HG02981 (cell line): ENCODE measurements at regions not wholly inside any gene's neighbourhood (a gene's known extent, or its start where the extent isn't known, plus 50 kb on each side); places are given as distances from the start of the nearest gene placed in this dataset.
"Not testable (repeated sequence)": the region's sequence is repeated elsewhere in the genome, so short reads cannot be mapped to it uniquely, and the experiment has no call there.

Experiments used
- ATAC-seq: cut with Tn5 transposase; IDR thresholded peaks from one replicate; pipeline ENCODE4 v1.9.1; 2021; ENCODE audit warnings: mild to moderate bottlenecking, moderate library complexity; ENCODE audit not compliant: unreplicated experiment

DNA sequence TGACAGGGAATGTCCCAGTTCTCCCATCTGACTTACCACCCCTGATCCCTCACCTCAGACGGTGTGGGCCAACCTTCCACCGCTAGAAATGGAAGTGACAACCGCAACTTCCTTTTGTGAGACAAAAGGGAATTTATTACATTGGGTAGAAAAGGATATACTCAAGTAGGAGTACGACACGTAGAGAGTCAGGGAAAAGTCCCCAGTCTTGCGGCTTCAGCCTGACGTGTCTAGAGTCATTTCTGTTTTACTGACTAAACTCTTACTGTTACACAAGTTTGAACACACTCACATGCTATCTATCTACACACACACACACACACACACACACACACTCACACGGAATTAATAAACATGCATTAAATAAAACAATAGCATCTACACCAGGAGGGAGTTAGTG, 178.9 kb downstream of the COPRS start:
- no peak for ATAC-seq

DNA sequence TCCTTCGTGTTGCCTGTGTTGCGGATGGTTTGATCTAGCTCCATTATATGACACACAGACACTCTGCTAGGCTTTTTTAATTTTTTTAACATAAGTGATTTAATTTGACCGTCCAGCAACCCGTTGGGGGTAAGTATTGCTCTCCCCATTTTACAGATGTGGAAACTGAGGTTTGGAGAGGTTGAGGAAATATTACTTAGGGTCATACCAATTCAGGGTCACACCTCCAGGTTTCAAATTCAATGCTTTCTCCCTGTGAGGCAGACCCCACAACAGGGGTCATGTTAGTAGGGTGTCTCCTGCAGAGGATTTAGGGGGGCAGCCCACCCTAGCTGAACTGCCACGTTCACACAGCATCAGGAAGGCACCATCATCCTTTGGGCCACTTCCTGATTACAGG, 179.4 kb downstream of the COPRS start:
- ATAC-seq: no peak

DNA sequence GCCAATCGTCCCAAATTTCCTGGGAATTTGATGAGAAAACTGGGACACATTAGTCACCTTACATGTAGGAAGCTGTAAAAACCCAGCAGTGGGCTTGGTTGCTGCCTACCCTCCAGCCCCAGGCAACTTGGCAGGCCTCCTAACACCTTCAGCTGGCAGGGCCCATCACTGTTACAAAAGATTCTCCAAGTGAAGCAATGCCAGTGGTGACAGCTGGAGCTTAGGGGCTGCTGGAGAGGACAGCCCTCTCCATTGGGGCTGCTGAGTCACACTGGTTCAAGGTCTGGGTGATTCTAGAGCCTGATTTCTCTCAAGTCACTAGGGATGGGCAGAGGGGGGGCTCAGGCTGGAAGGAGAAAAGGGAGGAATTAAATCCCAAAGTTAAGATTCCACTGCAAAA, 180.6 kb downstream of the COPRS start:
- ATAC-seq: no peak

DNA sequence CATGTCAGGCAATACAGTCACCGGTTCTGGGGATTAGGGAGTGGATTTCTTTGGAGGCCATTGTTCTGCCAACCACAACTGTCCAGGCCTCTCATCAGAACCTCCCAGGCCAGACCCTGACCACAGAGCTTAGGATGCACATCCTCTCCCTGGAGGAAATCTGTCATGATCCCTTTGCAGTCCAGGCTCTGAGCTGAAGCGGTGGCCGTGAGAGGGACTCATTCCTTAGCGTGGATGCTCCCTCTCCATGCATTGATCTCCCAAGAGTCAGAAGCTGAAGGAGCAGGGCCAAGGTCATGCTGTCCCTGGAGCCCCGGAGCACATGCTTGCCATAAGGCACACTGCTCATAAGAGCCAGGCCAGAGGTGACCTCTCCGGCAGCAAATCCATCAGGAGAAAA, 181.4 kb downstream of the COPRS start:
- ATAC-seq: no peak

DNA sequence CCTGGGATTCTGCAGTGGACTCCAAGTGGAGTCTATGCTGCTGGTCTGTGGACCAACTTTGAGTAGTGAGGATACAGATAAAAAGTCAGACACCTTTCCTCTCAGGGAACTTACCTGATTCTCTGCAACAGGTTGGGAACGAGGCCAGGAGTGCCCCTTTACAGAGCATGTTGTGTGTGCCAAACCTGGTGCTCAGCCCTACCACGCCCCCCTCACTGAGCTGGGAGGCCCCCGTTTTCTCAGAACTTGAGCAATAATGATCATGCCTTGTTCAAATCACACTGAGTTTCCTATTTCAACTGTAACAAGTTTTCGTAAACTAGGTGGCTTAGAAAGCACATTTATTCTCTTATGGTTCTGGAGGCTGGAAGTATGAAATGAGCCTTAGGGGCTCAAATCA, 182.0 kb downstream of the COPRS start:
- no peak for ATAC-seq

DNA sequence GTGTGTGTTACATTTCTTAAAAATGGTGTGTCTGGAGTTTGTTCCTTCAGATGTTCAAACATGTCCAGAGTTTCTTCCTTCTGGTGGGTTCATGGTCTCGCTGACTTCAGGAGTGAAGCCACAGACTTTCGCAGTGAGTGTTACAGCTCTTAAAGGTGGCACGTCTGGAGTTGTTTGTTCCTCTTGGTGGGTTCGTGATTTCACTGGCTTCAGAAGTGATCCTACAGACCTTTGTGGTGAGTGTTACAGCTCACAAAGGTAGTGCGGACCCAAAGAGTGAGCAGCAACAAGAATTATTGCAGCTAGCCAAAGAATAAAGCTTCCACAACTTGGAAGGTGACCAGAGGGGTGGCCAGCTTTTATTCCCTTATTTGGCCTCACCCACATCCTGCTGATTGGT, 183.7 kb downstream of the COPRS start:
- ATAC-seq: not testable (repeated sequence)

DNA sequence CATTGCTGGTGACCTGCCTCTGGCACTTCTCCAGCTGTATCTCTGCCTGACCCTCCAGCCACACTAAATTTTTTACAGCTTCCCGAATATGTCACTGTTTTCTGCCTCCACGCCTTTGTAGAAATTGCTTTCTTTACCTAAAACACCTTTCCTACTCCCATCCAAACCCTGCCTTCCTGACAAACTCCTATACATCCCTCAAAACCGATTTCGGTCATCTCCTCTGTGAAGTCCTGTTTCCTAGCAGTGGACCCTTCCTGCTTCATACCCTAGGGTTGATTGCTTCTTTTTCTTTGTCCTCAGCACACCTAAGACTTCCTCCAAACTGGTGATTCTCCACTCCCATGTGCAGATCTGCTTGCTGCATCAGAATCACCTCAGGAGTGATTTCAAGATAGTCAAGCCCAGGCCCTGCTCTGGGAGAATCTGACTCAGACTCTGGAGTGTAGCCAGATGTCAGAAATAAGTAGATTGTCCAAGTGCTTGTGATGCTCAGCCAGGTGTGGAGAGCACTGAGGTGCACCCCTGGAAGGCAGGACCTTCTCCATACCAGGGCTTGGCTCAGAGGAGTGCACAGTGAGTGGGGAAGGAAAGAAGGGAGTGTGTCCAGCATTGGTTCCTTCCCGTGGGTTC, 184.2 kb downstream of the COPRS start:
- ATAC-seq: no peak

DNA sequence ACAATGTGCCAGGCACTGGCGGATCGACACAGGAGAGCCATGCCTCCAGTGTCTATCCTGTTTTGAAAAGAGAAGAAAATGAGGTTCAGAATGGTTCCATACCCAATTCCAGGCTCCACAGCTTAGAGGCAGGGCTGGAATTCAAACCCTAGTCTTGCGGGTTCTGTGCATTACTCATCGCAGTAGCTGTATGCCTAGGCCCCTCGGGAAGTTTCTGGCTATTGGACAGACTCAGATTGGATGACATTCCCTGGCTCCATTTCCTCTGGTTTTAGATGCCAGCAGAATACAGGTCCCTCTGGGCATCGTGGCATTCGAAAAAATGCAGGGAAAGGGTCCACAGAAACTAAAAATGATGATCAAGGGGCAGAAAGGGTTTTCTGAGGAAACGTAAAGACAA, 184.7 kb downstream of the COPRS start:
- no peak for ATAC-seq

DNA sequence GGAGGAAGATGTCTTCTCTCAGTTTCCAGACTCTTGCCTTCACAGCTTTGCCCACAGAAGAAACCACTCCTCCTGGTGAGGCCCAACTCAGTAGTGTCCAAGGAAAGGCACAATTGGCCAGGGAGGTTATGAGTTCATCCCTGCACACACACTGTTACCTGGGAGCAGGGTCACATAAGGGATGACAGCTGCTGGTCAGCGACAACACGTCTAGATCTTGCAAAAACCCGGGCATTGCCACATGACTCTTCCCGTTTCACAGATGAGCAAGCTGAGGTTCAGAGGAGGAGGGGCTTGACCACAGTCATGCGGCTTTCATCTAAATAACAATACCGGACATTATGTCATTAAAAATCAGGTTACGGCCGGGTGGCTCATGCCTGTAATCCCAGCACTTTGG, 186.0 kb downstream of the COPRS start:
- no peak for ATAC-seq

DNA sequence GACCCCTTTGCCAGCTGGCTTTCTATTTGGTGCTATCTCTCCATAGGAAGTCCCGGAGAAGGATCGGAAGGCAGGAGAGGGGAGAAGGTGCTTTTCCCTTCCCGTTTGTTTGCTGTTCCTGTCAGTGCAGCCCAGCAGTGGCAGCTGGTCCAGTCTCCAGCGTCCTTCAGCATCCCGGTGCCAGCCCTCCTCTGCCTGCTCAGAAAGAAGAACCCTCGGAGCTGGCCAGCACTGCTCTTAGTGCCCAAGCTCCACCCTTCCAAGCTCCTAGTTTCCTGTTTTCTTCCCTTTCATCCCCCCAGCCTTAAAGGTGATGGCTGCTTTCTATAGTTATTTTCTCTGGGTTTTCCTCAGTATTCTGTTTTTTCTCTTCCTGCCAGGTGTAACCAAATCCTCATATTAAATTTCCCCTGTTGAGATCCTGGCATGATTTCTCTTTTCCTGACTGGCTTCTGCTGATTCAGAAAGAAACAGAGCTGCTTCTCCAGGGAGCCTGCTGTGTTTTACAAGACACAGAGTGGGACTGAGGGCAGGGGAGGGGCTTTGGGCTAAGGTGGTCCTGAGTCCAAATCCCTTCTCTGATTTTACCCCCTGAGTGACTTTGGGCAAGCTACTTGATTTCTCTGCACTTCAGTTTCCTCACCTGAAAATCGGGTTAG, 186.8 kb downstream of the COPRS start:
- no peak for ATAC-seq

DNA sequence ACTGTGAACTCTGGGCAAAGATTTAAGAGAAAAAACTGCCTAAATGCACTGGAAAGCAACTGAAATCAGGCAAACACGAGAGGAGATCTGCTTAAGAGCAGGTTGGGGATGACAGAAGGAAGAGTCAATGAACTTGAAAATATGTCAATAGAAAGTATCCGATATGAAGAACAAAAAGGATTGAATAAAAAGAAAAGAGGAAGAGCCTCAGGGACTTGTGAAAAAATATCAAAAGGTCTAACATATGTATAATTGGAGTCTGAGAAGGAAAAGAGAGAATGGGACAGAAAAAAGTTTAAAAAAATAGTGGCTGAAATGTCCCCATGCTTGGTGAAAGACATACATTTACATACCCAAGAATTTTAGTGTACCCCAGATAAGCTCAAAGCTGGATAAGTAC, 195.5 kb downstream of the COPRS start:
- ATAC-seq: no peak

DNA sequence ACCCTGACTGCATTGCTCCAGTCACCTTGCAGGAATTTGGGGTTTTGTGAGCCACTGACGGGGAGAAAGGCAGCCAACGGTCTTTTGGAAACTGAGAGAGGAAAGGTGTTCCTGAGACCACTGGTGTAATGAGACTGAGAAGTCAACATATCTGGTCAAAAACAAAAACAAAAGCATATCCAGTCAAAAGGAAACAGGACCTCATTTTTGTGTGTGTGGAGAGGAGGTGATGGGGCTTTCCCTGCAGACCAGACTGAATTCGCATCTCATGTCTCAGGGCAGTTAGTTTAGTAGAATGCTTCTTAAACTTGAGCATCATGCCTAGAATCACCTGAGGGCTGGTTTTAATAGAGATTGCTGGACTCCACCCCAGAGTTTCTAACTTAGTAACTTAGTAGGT, 198.4 kb downstream of the COPRS start:
- no peak for ATAC-seq

DNA sequence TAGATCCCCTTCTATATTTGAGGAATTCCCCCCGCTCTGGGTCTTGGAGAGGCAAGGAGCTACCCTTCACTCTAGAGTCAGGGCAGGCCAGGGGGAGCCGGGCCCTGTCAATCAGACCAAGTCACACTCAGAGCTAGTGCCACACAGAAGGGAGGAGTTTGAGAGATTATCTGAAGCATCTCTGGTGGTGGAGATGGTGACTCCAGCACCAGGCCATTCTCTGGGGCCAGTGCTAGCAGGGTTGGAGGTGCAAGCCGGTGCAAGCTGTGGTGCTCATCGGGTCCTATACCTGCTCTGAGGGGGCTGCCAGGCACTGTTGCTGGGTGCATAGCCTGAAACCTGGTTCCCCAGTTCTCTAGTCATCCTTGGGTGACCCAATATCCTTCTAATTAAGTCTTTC, 201.2 kb downstream of the COPRS start:
- no peak for ATAC-seq

DNA sequence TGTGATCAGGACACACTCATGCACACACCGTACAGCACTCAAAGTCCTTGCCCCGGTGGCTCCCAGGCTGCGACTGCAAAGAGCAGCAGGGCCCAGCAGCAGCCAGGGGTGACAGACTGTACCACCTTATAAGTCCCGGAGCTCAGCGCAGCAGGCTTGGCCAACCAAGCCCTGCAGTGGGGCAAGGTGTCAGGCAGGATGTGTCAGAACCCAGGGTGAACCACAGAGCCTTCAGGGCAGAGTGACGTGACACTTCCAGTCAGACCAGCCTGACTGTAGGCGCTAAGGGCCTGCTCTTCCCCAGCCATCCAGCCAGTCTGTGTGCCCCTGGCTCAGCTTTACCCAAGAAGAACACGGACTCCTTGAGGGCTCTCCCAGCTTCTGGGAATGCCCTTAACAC, 204.1 kb downstream of the COPRS start:
- no peak for ATAC-seq

DNA sequence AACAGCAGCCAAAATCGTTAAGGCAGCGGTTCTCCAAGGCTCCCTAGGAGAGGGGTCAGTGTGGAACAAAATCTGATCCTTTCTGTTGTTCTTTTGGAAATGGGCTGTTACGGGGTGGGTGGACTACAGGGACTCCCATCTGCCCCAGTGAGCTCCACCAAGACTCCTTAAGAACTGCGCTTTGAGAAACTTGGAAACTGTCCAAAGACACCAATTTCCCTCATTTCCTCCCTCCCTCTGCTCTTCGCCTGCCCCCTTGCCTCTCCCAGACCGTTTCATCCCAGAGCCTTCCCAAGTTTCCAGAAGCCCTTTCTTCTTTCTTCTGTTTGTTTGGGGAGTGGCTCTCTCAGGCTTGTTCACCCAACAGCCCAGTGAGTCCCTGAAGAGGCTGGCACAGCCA, 205.4 kb downstream of the COPRS start:
- no peak for ATAC-seq

DNA sequence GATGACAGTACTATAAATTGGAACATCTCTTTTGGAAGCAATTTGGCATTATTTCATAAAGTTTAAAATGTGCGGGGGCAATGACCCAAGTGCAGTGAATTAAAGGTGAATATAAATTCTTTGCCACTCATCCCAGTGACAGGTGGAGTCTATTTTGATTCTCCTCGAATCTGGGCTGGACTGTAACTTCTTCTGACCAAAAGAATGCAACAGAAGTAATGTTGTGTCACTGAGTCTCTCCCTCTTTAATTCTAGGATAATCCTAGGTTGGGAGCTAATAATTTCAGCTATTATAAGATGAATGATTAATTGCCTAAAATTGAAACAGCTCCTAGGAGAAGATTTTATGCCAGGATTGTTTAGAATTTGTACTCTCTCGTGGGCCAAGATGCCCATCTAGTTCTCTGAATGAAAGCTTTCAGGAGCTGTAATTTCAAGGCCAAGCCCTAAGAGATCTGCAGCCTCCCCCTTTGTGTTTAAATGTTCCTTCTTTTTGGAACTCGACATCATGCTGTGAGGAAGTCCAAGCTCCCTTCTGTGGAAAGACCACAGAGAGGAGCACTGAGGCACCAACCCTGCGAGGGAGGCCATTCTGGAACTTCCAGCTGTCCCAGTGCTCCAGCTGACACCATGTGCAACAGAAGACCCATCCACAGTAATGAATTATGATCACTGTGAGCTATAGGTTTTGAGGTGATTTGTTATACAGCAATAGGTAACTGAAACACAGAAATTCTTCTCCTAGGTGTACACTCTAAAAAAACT, 208.1 kb downstream of the COPRS start:
- no peak for ATAC-seq

DNA sequence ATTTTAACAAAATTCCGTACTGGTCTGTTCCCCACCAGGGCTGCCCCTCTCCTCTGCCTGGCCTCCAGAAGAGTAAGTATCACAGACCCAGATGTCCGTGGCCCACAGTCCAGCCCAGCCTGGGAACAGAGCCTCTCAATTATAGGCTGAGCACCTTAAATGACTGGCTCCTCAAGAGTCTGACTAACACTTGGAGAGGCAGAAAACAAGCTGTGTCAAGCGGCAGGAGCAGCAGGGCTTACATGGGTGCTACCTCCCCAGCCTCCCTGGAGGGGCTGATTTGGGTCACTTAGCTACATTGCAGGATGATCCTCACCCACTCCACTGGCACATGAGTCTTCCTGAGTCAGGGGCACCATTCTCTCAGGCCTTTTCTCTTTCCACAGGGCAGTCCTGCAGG, 209.7 kb downstream of the COPRS start:
- no peak for ATAC-seq

DNA sequence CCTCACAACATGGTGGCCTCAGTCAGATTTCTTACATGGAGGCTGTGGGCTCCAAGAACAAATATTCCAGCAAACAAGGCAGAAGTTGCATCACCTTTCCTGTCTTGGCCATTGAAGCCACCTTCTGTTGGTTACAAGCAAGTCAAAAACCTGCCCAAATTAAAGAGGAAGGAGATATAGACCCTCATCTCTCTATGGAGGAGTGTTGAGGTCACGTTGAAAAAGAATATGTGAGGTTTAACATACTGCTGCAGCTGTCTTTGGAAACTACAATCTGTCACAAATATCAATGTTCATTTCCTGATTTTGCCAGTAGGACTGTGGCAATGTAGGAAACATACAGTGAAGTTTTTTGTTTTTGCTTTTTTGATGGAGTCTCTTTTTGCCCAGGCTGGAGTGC, 211.4 kb downstream of the COPRS start:
- ATAC-seq: no peak

DNA sequence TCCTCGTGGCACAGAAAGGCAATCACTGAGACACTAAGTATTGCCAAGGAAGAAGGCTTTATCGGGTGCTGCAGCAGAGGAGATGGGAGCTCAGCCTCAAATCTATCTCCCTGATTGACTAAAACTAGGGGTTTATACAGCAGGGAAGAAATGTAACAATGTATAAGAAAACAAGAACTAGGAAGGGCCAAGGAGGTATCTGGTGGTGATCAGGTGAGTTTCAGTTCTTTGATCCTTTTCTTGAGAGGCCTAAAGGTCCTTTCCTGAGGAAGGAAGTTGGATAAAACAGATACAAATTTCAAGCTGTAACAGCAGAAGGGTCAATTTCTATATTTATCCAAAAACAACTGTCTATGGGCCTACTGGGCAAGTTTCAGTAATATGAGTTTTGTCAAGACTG, 212.4 kb downstream of the COPRS start:
- ATAC-seq: no peak

DNA sequence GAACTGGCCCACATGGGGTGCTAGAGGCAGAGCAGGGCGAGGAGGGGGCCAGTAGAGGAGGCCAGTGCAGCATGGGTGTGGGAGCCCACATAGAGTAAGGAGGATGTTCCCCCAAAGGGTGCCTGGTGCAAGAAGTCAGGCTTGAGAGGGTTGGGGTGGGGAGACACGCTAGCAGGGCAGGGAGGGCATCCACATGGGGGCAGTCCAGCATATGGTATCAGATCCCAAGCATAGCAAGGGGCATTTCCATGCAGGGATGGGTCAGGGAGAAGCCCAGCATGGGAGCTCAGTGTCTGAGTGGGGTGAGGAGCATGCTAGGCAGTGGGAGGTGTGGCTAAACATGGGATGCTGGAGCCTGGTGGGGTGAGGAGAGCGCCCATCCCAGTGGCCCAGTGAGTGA, 213.7 kb downstream of the COPRS start:
- ATAC-seq: no peak

DNA sequence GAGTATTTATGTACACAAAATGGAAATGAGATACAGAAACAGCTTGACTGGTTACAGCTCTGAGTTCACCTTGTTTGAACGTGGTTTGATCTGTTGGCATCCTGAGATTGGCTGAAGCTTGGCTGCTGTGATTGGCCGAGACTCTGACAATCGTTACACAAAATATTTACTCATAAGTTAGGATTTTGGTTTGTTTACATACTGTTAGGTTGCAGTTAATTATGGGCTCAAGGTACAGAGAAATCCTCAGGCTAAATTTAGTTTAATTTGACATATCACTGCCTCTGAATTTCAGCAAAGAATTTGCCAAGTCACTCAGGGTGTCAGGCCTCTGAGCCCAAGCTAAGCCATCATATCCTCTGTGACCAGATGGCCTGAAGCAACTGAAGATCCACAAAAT, 227.3 kb downstream of the COPRS start:
- no peak for ATAC-seq

DNA sequence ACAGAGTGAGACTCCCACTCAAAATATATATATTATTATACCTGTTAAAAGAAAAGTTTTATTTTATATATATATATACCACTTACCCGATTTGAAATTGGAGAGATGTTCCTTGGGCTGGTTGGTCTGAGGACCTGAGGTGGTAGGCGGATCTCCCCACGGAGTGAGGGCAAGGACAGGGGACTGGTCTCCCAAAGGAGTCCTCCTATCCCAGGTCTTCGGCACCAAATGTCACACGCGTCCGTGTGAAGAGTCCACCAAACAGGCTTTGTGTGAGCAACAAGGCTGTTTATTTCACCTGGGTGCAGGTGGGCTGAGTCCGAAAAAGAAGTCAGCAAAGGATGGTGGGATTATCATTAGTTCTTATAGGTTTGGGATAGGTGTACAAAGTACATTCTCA, 228.2 kb downstream of the COPRS start:
- not testable (repeated sequence) for ATAC-seq
